ENCODE measurements at regions not wholly inside any gene's neighbourhood (a gene's known extent, or its start where the extent isn't known, plus 50 kb on each side); places are given as distances from the start of the nearest gene placed in this dataset.

- no peak overlapping the region for H3K4me2 ChIP-seq (replicated peaks; ENCODE audit: extremely low read depth, low read length, poor library complexity, severe bottlenecking)
- peaks cover 4 to 5% (median 4%) of the 10 kb centered on the region in 3 donors for H3K27me3 Mint-ChIP-seq (ENCODE audit: low read depth in 3 of 3)
- no peak overlapping the region for H3K9ac ChIP-seq (ENCODE audit: insufficient read depth, low read length, poor library complexity, severe bottlenecking)
- no peaks in the 10 kb centered on the region for H3K9me3 ChIP-seq (replicated peaks in 1 of 2; ENCODE audit: control insufficient read depth in 1 of 2, insufficient read depth in 1 of 2, low read length in 2 of 2)
- TF ChIP-seq CTCF (IDR thresholded peaks at IDR 0.05): no peak
- H3K4me3 Mint-ChIP-seq: no peak overlapping the region
- no peak overlapping the region for H3K27ac Mint-ChIP-seq
- 93% methylated on average over 3 of the region's 10 CpGs for WGBS (ENCODE audit: insufficient coverage)
- intact Hi-C loops (cut with micrococcal nuclease): no loop called here
- no peak for DNase-seq
- H3K36me3 ChIP-seq (replicated peaks in 1 of 2; ENCODE audit: control insufficient read depth in 1 of 2, insufficient read depth in 2 of 2, low read length in 2 of 2): no peaks in the 10 kb centered on the region
- no peak overlapping the region for H3K4me3 ChIP-seq (replicated peaks in 1 of 3; ENCODE audit: low read depth in 2 of 3, low read length in 3 of 3)
- H3K4me1 ChIP-seq (ENCODE audit: control insufficient read depth in 1 of 2, insufficient read depth in 2 of 2, low read length in 2 of 2): no peaks in the 10 kb centered on the region
- no peak overlapping the region for H2AFZ ChIP-seq (ENCODE audit: insufficient read depth, low read depth, low read length, poor library complexity, severe bottlenecking)
- H3K36me3 Mint-ChIP-seq: no peaks in the 10 kb centered on the region
- no peaks in the 10 kb centered on the region for H3K79me2 ChIP-seq (ENCODE audit: insufficient read depth, low read length)
- no peaks in the 10 kb centered on the region for H3K27me3 ChIP-seq (ENCODE audit: control insufficient read depth in 2 of 2, insufficient read depth in 2 of 2, low read length in 2 of 2)
- H4K20me1 ChIP-seq (ENCODE audit: insufficient read depth, low read length): no peaks in the 10 kb centered on the region
- H3K9me3 Mint-ChIP-seq: peaks cover 0 to 2% (median 0%) of the 10 kb centered on the region in 7 donors
- H3K4me1 Mint-ChIP-seq: no peaks in the 10 kb centered on the region
- no peak overlapping the region for H3K27ac ChIP-seq (ENCODE audit: low read depth in 1 of 2, low read length in 2 of 2)
These were observed 69.0 kb upstream of the AKAP12 start for GRCh38 chr6:151170622-151171246.

GRCh38 chr6:151172751-151173150 is 67.0 kb upstream of the AKAP12 start:
- H3K36me3 Mint-ChIP-seq: no peaks in the 10 kb centered on the region
- no peaks in the 10 kb centered on the region for H3K27me3 ChIP-seq (ENCODE audit: control insufficient read depth in 2 of 2, insufficient read depth in 2 of 2, low read length in 2 of 2)
- H3K9ac ChIP-seq (ENCODE audit: insufficient read depth, low read length, poor library complexity, severe bottlenecking): no peak overlapping the region
- H3K27me3 Mint-ChIP-seq (ENCODE audit: low read depth in 3 of 3): peaks cover 4 to 6% (median 4%) of the 10 kb centered on the region in 3 donors
- no peak overlapping the region for H3K27ac ChIP-seq (ENCODE audit: low read depth in 1 of 2, low read length in 2 of 2)
- no peak overlapping the region for H3K4me3 Mint-ChIP-seq
- intact Hi-C loops (cut with micrococcal nuclease): no loop called here
- no peak overlapping the region for H2AFZ ChIP-seq (ENCODE audit: insufficient read depth, low read depth, low read length, poor library complexity, severe bottlenecking)
- H3K4me3 ChIP-seq (replicated peaks in 1 of 3; ENCODE audit: low read depth in 2 of 3, low read length in 3 of 3): no peak overlapping the region
- H4K20me1 ChIP-seq (ENCODE audit: insufficient read depth, low read length): no peaks in the 10 kb centered on the region
- no peak overlapping the region for H3K27ac Mint-ChIP-seq
- H3K4me1 ChIP-seq (ENCODE audit: control insufficient read depth in 1 of 2, insufficient read depth in 2 of 2, low read length in 2 of 2): no peaks in the 10 kb centered on the region
- H3K4me1 Mint-ChIP-seq: no peaks in the 10 kb centered on the region
- H3K9me3 ChIP-seq (replicated peaks in 1 of 2; ENCODE audit: control insufficient read depth in 1 of 2, insufficient read depth in 1 of 2, low read length in 2 of 2): no peaks in the 10 kb centered on the region
- WGBS (ENCODE audit: insufficient coverage): no CpG with 5 or more reads among the region's 3 CpGs
- no peak for DNase-seq
- no peak for TF ChIP-seq CTCF (IDR thresholded peaks at IDR 0.05)
- H3K79me2 ChIP-seq (ENCODE audit: insufficient read depth, low read length): no peaks in the 10 kb centered on the region
- H3K9me3 Mint-ChIP-seq: peaks cover 0 to 2% (median 0%) of the 10 kb centered on the region in 7 donors
- H3K4me2 ChIP-seq (replicated peaks; ENCODE audit: extremely low read depth, low read length, poor library complexity, severe bottlenecking): no peak overlapping the region
- no peaks in the 10 kb centered on the region for H3K36me3 ChIP-seq (replicated peaks in 1 of 2; ENCODE audit: control insufficient read depth in 1 of 2, insufficient read depth in 2 of 2, low read length in 2 of 2)

Measured in CD14-positive monocyte (primary cell).